ENCODE measurements at regions not wholly inside any gene's neighbourhood (a gene's known extent, or its start where the extent isn't known, plus 50 kb on each side); places are given as distances from the start of the nearest gene placed in this dataset.
"Not testable (repeated sequence)": the region's sequence is repeated elsewhere in the genome, so short reads cannot be mapped to it uniquely, and the experiment has no call there.

DNA sequence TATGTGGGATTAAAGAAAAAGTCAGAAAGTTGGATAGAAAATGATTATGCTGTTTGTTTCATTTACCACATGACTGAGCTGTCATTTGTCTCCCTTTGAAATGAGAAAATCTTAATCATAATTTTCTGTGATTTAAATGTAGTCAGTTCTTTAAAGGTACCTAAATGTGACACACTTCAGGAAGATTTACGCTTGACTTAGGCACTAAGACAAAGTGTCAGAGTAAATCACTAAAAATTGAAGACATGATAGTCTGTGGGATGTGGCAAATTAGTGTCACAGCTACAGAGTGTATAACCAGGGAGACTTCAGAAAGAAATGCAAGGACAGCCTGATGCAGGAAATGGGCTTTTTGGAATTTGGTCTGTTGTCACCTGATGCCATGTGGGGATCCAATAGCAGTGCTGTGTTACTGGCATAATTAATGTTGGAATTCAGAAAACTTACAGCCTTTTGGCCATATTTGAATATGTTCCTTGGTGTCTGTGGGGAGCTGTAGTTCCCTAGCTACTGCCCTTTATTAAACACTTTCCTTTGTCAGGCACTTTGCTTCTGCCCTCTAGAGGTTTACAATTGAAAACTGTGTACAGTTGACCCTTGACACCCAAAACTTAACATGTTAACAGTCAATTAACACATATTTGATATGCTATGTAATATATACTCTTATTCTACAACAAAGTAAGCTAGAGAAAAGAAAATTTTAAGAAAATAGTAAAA, 493.8 kb downstream of the UTRN start:
- POLR2A ChIA-PET (ENCODE audit: low non-redundant PET), result interaction anchor here (0.7 kb wide), 1 partner anchor 123 kb away, joined by 5 read pairs; no protein-coding TSS in a partner anchor
- DNase-seq (ENCODE audit: low spot score), result no peak

DNA sequence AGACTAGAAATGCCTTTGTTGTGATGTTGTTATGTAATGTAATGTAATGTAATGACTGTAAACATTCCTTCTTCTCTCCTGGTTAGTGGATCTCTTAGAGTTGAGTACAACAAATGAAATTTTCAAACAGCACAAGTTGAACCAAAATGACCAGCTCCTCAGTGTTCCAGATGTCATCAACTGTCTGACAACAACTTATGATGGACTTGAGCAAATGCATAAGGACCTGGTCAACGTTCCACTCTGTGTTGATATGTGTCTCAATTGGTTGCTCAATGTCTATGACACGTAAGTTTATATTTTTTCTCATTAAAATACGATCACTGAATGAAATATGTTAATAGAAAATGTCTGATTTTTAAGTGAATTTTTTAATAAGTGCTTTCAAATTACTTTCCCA, 496.7 kb downstream of the UTRN start:
- TF ChIP-seq, protein P1, sequence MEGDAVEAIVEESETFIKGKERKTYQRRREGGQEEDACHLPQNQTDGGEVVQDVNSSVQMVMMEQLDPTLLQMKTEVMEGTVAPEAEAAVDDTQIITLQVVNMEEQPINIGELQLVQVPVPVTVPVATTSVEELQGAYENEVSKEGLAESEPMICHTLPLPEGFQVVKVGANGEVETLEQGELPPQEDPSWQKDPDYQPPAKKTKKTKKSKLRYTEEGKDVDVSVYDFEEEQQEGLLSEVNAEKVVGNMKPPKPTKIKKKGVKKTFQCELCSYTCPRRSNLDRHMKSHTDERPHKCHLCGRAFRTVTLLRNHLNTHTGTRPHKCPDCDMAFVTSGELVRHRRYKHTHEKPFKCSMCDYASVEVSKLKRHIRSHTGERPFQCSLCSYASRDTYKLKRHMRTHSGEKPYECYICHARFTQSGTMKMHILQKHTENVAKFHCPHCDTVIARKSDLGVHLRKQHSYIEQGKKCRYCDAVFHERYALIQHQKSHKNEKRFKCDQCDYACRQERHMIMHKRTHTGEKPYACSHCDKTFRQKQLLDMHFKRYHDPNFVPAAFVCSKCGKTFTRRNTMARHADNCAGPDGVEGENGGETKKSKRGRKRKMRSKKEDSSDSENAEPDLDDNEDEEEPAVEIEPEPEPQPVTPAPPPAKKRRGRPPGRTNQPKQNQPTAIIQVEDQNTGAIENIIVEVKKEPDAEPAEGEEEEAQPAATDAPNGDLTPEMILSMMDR (conservative IDR thresholded peaks at IDR 0.05; ENCODE audit: low read depth), result no peak
- no peak overlapping the region for H3K27ac ChIP-seq
- no peak for DNase-seq (ENCODE audit: low spot score)
- ChIA-PET POLR2A (ENCODE audit: low non-redundant PET) (no interaction called here), CTCF (interaction anchor here (0.6 to 0.8 kb wide), 2 partner anchors 227 to 367 kb away, joined by 3 read pairs; no protein-coding TSS in a partner anchor)

More for the DNA sequence above, 493.8 kb downstream of the UTRN start:
- no peak overlapping the region for H3K27ac ChIP-seq
- CTCF ChIA-PET, result interaction anchor here (0.6 to 0.7 kb wide), 2 partner anchors 173 to 180 kb away, joined by 3 read pairs; no protein-coding TSS in a partner anchor
- TF ChIP-seq, protein P1 (conservative IDR thresholded peaks at IDR 0.05; ENCODE audit: low read depth), result no peak

DNA sequence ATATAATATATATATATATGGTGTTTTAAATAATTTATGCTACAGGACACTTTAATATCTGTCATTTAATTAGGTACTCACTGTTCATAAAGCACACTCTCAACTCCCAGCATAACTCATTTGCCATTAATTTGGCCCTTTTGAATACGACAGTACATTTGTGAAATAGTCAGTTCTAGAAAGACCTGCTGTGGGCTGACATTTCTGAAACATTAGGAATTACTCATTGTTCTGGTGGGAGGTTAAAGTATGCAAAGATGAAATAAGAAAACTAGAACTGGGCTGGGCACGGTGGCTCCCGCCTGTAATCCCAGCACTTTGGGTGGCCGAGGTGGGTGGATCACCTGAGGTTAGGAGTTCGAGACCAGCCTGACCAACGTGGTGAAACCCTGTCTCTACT, 497.5 kb downstream of the UTRN start:
- TF ChIP-seq, protein P1 (conservative IDR thresholded peaks at IDR 0.05; ENCODE audit: low read depth), result no peak
- no peak overlapping the region for H3K27ac ChIP-seq
- ChIA-PET CTCF (interaction anchor here (0.6 kb wide), 1 partner anchor 228 kb away, joined by 3 read pairs; no protein-coding TSS in a partner anchor), POLR2A (ENCODE audit: low non-redundant PET) (no interaction called here)
- no peak for DNase-seq (ENCODE audit: low spot score)

DNA sequence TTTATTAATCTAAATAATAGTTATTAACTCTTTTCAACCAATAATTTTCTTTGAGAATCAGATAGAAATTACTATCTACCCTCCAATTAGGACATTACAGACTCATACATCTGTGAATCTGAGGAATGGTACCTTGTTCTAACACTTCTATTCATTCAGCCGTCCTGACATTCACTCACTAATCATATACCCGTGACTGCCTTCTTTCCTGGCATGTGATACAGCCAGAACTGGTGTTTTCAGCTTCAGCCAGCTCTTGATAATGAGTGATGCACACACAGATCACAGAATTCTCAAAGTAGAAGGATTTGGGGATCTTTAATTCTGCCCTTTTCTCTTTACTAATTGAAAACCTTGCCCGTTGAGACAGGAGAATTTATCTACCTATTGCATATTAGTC, 499.9 kb downstream of the UTRN start:
- ChIA-PET POLR2A (ENCODE audit: low non-redundant PET) (no interaction called here), CTCF (no interaction called here)
- no peak overlapping the region for H3K27ac ChIP-seq
- no peak for DNase-seq (ENCODE audit: low spot score)
- TF ChIP-seq, protein P1 (conservative IDR thresholded peaks at IDR 0.05; ENCODE audit: low read depth), result no peak

DNA sequence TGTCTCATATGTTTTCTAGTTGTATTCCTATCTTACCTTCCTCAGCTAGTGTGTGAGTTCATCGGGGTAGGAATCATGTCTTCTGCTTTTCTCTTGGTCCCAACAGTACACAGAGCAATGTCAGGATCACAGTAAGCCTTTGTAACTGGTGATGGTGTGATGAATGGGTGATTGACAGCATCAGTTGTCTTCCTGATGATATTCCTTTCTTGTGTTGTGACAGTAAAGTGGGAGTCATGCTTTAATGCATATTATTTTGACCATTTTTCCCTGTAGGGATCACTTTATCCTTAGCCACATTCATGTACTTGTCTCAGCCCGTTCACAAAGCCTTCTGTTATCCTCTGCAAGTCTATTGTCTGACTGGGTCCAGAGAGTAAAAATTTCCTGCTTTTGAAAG, 501.7 kb downstream of the UTRN start:
- H3K27ac ChIP-seq, result no peak overlapping the region
- TF ChIP-seq, protein P1 (conservative IDR thresholded peaks at IDR 0.05; ENCODE audit: low read depth), result no peak
- POLR2A ChIA-PET (ENCODE audit: low non-redundant PET), result no interaction called here
- DNase-seq (ENCODE audit: low spot score), result no peak
- CTCF ChIA-PET, result no interaction called here

DNA sequence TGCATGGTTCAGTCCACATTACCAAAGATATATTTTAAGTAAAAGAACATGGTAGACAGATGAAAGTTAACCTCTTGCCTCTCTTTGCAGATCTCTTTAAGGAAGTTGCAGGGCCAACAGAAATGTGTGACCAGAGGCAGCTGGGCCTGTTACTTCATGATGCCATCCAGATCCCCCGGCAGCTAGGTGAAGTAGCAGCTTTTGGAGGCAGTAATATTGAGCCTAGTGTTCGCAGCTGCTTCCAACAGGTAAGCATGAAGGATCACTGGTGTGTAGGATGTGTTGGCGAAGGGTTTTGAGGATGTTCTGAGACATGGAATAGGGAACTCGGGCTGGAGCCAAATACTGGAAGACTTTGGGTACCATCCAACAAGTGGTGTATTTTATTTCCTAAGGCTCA, 508.6 kb downstream of the UTRN start:
- H3K27ac ChIP-seq, result no peak overlapping the region

DNA sequence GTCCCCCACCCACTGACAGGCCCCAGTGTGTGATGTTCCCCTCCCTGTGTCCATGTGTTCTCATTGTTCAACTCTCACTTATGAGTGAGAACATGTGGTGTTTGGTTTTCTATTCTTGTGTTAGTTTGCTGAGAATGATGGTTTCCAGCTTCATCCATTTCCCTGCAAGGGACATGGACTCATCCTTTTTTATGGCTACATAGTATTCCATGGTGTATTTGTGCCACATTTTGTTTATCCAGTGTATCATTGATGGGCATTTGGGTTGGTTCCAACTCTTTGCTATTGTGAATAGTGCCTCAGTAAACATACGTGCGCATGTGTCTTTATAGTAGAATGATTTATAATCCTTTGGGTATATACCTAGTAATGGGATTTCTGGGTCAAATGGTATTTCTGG, 509.9 kb downstream of the UTRN start:
- CTCF ChIA-PET; H3K27ac ChIP-seq; DNase-seq (ENCODE audit: low spot score); POLR2A ChIA-PET (ENCODE audit: low non-redundant PET): not testable (repeated sequence)

More for the DNA sequence above, 508.6 kb downstream of the UTRN start:
- no peak for DNase-seq (ENCODE audit: low spot score)
- TF ChIP-seq, protein P1 (conservative IDR thresholded peaks at IDR 0.05; ENCODE audit: low read depth), result no peak
- POLR2A ChIA-PET (ENCODE audit: low non-redundant PET), result no interaction called here
- CTCF ChIA-PET, result no interaction called here

Data from RWPE1 (cell line).